Lower leg skin (tissue), 4 donors: ENCODE measurements at regions not wholly inside any gene's neighbourhood (a gene's known extent, or its start where the extent isn't known, plus 50 kb on each side); places are given as distances from the start of the nearest gene placed in this dataset.

Source experiments
- DNase-seq, 2 donors: peaks; one replicate each; pipeline ENCODE4 v3.0.0-alpha.2; 2019; ENCODE audit warnings: low spot score in 2 of 2
- H3K4me3 ChIP-seq: fragments of 200-600 bp; sonication (generic); 2 replicates; pipeline ENCODE4 v1.5.1; 2017; ENCODE audit warnings: mild to moderate bottlenecking, low read depth; ENCODE audit not compliant: poor library complexity, severe bottlenecking
- CTCF ChIP-seq, 3 donors: fragments of 450-650 bp; IDR thresholded peaks; one replicate each; pipeline ENCODE4 v1.5.1; 2016; ENCODE audit warnings: antibody characterized with exemption in 3 of 3, mild to moderate bottlenecking in 3 of 3, moderate library complexity in 2 of 3
- POLR2A ChIP-seq, 2 donors: fragments of 450-650 bp; IDR thresholded peaks; one replicate each; pipeline ENCODE4 v1.6.1; 2016 to 2017; ENCODE audit warnings: antibody characterized with exemption in 2 of 2, mild to moderate bottlenecking in 1 of 2, moderate library complexity in 1 of 2
- WGBS, 2 donors: methylation state at CpG; one replicate each; pipeline ENCODE4 v1.1.5; 2018; 5-methylcytosine and 5-hydroxymethylcytosine counted together
- intact Hi-C: fragments of 100-400 bp; cut with DNase I; formaldehyde crosslinking; loops from one replicate; pipeline ENCODE4 v1.15.0; 2023; ENCODE audit warnings: low total_unique reads

- DNase-seq, result no peak
- intact Hi-C loops, result no loop called here
- H3K4me3 ChIP-seq, result no peak overlapping the region
- no peak for TF ChIP-seq POLR2A (IDR thresholded peaks at IDR 0.05)
- no peak for TF ChIP-seq CTCF (IDR thresholded peaks at IDR 0.05)
- WGBS, 2 donors, result 82 to 85% methylated on average over 3 of the region's 3 CpGs
Measured at GRCh38 chr5:159814222-159814621, 102.1 kb upstream of the ADRA1B start.

GRCh38 chr5:159814805-159815585 is 101.3 kb upstream of the ADRA1B start:
- TF ChIP-seq CTCF (IDR thresholded peaks at IDR 0.05), result no peak
- no peak for TF ChIP-seq POLR2A (IDR thresholded peaks at IDR 0.05)
- intact Hi-C loops, result no loop called here
- 68 to 78% methylated on average over 4 of the region's 4 CpGs for WGBS, 2 donors
- H3K4me3 ChIP-seq, result no peak overlapping the region
- no peak for DNase-seq

- TF ChIP-seq POLR2A (IDR thresholded peaks at IDR 0.05) (no peak), CTCF (IDR thresholded peaks at IDR 0.05) (no peak)
- intact Hi-C loops, result no loop called here
- no peak for DNase-seq
- WGBS, 2 donors, result 72 to 85% methylated on average over 5 of the region's 5 CpGs
- no peak overlapping the region for H3K4me3 ChIP-seq
Measured at GRCh38 chr5:159817262-159818029, 98.8 kb upstream of the ADRA1B start.

GRCh38 chr5:159819591-159820411 is 96.5 kb upstream of the ADRA1B start:
- TF ChIP-seq POLR2A (IDR thresholded peaks at IDR 0.05) (no peak), CTCF (IDR thresholded peaks at IDR 0.05) (no peak)
- intact Hi-C loops, result no loop called here
- H3K4me3 ChIP-seq, result no peak overlapping the region
- WGBS, 2 donors, result 54 to 60% methylated on average over 9 of the region's 9 CpGs
- DNase-seq, result peak; percentile 87 to 93

- DNase-seq, result no peak
- intact Hi-C loops, result no loop called here
- TF ChIP-seq CTCF (IDR thresholded peaks at IDR 0.05), result no peak
- TF ChIP-seq POLR2A (IDR thresholded peaks at IDR 0.05), result no peak
- 95 to 97% methylated on average over 3 of the region's 3 CpGs for WGBS, 2 donors
- no peak overlapping the region for H3K4me3 ChIP-seq
Measured at GRCh38 chr5:159820692-159821091, 95.6 kb upstream of the ADRA1B start.
